ENCODE measurements at regions not wholly inside any gene's neighbourhood (a gene's known extent, or its start where the extent isn't known, plus 50 kb on each side); places are given as distances from the start of the nearest gene placed in this dataset.
"Not testable (repeated sequence)": the region's sequence is repeated elsewhere in the genome, so short reads cannot be mapped to it uniquely, and the experiment has no call there.

DNA sequence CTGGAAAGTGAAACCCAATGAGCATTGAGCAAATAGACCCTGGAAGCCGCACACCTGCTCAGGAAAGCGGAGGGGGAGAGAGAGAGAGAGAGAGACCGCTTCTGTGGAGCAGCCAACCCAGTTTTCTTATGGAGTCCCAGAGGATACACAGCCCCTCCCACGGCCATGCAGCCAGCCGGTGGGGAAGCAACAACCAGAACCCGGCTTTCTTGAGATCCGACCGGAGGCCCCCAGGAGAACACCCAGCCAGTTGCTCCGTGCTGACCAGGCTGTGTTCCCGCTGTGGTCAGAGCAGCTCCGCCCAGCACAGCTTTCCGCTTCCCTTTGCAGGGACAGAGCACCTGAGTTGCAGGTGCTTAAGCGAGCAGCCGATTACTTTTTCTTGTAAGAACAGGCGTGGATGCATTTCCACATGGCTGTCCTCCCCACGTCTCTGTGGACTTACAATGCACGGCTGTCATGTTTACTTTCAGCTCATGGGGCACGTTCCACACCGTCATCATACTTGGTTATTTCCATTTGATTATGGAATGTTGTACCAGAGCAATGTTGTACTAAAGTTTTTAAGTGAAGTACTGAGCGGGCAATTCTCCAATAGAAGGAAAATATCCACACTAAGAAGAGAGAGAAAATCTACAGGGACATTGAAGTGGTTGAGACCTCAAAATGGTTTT lies 381.9 kb downstream of the THBS2 start:
- DNase-seq, result no peak

DNA sequence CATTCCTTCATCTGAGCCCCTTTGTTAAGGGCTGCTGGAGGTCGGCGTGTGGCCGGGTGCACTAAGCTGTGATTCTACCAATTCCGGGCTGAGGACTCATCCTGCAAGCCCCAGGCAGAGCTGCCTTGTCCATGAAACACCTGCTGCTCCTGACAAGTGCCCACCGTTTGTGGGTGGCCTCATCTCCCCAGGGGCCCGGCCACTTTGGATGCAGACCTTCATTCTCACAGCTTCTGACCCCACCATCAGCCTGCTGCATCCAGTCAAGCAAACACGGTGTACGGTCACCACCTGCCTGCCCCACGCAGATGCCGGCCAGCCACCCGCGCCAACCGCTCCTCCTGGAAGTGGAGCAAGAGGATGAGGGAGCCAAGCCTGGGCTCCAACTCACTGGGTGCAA lies 382.7 kb downstream of the THBS2 start:
- no peak for DNase-seq

DNA sequence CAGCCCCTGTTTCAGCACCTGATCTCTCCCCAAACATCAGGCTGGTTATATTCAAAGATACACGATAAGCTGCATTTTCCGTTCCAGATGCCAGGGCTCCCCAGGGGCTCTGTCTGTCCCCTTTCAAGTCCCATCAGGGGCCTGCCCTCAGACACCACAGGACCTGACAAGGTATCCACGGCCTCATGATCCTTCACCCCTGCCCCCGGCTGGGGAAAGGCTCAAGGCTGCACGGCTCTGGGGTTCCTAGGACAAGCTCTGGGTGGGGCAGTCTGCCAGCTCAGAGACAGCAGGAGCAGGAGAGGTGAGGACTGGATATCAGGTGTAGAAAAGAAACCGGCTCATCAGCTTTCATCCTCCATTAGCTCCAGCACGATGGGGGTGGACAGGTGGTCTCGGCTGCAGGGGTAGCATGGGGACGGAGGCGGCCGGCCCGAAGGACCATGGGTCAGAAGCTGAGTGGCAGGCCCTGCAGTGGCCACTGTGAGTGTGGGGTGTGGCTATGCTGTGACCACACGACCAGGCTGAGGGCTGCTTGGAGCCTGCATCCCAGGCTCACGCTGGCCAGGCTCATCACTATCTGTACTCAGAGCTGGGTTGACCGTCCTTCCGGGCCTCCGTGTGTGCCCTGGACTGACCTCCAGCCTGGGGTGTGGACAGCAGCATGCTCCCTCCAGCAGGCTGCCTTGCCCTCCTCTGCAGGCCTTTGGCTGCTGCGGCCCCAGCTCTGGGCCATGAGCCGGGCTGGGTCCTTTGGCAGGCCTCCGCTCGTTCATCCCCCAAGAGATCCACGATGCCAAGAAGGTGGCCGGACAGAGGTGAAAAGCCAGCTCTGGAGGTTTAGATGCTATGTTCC lies 386.2 kb downstream of the THBS2 start:
- DNase-seq, result no peak

DNA sequence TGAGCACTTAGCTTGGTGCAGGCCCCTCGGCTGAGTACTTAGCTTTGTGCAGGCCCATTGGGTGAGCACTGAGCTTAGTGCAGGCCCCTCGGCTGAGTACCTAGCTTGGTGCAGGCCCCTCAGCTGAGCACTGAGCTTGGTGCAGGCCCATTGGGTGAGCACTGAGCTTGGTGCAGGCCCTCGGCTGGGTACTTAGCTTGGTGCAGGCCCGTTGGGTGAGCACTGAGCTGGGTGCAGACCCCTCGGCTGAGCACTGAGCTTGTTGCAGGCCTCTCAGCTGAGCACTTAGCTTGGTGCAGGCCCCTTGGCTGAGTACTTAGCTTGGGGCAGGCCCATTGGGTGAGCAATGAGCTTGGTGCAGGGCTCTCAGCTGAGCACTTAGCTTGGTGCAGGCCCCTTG lies 387.1 kb downstream of the THBS2 start:
- DNase-seq, result no peak

DNA sequence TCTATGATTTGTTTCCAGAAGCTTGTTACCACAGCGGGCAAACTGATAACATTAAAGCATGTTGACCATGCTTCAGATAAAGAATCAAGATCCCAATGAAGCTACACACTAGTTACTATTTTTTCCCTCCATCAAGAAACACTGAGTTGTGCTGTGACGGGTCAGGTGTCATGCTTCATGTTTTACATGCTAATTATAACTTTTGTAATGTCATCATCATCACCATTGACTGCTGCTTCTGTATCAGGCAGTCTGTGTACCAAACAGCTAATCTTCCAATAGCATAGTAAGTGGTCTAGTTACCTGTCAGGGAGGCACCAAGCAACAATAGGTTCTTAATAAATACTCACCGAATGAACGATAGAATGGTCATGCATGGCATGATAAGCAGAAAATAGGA lies 388.1 kb downstream of the THBS2 start:
- DNase-seq, result no peak

DNA sequence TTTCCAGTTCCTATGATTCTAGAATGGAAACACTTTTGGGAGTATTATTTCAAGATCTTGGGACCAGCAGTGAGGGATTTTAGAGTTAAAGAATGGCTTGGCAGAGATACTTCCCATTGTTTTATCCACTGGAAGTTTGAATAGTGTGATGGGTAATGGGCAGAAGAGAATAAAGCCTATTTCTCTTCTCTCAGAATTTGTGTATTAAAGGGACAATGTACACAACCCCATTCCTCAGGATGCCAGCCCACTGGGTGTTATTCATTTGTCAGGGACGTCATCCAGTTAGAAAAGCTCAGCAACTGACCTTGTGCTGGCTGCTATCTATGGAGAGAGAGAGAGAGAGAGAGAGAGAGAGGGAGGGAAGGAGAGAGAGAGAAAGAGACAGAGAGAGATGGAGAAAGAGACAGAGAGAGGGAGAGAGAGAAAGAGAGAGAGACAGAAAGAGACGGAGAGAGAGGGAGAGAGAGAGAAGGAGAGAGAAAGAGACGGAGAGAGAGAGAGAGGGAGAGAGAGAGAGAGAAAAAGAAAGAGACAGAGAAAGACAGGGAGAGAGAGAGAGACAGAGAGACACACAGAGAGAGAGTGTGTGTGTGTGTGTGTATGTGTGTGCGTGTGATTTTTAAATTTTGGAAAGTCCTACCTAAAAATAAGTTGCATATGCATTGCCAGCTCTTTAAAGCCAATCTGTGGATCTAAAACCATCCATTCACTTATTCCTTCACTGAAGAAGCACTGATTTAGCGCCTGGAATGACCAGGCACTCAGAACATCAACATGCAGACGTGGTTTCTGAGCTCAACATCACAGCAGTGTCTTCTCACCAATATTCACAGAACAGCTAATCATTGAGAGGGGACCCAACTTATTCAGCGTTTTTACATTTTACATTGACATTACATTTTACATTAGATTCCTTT lies 388.8 kb downstream of the THBS2 start:
- no peak for DNase-seq

DNA sequence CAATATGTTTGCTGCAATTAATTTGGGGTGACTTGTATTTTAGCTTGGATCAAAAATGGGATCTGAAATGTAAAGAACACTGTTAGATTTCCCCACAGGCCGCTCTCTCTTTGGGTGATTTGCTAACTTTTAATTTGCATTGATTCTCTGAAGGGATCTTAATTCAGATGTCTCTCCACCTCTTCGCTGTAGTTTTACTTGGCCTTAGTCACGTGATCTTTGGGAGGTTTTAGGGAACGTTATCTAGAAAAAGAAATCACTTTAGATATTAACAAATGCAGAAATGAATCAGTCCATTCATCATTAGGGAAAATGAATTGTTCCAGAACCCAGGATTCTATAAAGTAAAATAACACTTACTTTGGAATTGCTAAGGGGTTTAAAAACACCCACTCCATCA lies 390.2 kb downstream of the THBS2 start:
- DNase-seq, result no peak

DNA sequence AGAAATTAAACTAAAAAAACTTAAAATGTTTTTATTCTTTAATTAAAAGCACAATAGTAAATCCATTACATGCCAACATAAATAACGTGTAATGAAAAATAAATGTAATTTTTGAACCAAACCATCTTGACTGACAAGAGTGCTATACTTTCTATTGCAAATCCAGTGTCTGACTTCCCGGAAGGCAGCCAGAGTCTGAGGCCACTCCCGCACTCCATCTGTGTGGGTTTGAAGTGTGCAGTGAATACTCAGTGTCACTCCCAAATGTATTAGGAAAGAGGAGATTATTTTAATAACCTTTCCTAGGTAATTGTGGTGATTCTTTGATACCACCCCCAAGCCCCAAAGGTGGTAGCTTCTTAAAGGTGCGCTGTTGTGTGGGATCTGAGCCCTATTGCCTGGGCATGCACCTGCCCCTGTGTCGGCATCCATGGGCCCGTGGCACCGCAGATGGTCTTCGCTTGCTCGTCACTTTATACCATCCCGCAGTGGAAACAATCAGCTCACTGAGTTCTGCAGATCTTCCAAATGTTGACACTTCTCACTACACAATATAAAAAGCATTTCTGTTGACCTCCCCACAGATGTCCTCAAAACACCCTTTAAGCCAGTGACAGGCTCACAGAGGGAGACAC lies 391.2 kb downstream of the THBS2 start:
- DNase-seq, result no peak

DNA sequence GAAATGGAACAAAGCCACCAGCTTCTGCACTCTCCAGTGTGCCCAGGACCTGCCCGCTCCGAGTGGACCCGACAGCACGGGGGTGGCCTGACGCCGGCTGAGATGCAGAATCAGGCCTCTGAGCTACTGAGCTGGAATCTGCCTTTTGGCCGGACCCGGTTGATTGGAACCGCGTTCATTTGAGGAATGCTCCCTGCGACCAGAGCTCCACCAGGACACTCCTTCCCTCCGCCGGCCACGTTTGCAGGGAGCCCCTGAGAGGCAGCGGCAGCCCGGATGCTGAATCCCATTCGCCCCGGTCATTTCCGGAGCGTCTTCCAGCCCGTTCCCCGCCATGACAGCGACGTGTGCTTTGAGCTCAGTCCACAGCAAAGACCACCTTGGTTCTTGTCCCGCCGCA lies 392.7 kb downstream of the THBS2 start:
- no peak for DNase-seq

DNA sequence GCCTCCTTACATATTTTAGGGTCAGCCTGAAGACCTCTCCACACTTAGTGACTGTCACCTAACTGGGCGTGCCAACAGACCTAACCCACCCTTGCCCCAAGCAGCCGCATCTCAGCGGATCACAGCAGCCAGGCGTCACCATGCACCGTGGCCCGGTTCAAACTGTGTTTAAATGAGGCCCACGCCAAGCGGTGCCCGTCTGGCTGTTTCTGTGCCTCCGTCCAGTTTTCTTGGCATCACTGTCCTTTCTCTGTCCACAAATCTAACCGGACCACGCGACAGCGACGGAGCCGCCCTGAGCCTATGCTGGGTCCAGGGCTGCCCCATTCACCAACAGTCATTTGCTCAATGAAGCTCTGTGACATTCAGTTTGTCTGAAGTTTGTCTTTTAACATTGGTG lies 393.3 kb downstream of the THBS2 start:
- DNase-seq, result no peak

DNA sequence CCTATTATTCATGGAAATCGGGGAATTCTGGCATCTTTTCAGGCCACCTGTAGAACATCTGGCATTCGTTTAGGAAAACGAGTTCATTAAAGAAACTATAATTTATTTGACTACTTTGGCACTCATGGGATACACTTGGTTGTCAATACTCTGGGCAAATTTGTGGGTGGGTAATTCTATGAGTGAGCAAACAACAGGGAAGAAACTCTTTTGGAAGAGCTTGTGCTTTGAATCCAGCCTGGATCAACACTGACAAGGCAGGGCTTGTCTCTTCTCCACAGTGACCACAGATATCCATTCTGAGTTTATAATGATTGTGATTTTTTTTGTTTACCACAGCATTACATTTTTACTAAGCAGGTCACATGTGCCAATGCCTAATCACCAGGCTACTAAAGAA lies 394.7 kb downstream of the THBS2 start:
- peak; percentile 62 for DNase-seq

DNA sequence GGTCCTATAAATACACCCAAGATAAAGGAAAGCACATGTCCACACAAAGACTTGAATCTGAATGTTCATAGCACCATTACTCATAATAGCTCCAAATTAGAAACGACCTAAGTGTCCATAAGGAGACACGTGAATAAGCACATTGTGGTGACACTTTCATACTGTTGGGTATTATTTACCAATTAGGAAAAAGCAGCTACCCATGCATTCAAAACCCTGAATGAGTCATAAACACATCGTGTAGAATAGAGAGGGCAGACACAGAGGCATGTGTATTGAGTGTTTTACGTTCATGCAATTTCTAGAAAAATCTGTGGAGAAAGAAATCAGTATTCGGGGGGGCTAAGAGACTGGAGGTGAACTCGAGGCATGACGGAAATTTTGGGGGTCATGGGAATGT lies 396.7 kb downstream of the THBS2 start:
- no peak for DNase-seq

DNA sequence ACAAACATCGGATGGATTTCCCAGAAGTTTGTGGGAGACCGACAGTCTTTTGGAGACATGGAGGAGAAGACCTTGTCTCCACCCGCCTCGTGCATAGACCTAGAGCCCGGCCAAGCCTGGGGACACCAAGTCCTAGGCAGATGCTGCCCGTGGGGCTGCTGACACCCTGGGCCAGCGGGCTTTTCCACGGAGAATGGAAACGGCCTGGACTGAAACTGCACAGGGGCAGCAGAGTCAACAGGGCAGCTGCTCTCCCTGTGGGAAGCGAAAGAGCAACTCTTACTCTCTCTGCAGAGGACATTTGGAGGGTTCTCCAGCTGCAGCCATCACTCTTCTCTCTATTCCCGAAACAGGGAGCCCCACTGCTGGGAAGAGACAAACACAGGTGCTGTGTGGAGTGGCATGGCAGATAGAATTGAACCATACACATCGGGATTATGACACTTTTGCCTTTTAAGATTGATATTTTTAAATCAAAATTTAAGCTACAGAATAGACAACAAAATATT lies 401.2 kb downstream of the THBS2 start:
- no peak for DNase-seq

DNA sequence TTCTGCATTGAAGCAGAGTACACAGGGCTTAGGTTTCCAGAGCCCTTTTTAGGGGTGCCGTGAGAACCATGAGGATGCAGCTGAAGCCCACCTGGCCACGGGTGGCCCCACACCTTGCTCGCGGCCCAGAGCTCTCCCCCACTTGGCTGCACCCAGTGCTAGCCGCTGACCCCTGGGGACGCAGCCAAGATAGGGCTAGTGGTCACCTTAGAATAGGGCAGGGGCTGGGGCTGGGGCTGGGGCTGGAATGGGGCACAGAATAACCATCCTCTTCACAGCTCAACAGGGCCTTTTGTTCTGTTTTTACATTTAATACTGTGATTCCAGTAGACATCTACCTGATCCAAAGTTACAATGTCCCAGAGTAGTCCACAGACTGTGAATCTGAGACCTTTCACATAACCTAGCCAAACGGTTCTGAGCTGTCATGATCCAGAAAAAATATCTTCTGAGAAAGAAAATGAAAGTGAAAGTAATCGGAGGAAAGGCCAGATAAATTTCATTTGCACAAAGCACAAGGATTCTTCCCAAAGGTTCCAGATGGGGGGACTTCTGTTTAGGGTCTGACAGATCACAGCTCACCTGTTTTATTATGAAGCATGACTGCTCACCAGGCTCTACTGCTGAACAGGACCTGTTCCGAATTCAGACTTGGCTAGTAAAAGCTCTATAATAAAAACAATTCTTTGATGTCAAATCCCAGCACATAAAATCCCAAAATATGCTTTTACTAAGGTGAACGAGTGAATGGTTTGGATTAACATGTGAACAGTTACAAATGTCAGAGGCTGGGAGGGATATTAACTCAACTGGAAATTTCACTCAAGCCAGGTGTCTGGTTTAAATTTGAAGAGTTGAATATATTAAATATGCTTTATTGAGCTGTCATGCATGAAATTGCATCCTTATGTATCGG lies 401.9 kb downstream of the THBS2 start:
- no peak for DNase-seq

DNA sequence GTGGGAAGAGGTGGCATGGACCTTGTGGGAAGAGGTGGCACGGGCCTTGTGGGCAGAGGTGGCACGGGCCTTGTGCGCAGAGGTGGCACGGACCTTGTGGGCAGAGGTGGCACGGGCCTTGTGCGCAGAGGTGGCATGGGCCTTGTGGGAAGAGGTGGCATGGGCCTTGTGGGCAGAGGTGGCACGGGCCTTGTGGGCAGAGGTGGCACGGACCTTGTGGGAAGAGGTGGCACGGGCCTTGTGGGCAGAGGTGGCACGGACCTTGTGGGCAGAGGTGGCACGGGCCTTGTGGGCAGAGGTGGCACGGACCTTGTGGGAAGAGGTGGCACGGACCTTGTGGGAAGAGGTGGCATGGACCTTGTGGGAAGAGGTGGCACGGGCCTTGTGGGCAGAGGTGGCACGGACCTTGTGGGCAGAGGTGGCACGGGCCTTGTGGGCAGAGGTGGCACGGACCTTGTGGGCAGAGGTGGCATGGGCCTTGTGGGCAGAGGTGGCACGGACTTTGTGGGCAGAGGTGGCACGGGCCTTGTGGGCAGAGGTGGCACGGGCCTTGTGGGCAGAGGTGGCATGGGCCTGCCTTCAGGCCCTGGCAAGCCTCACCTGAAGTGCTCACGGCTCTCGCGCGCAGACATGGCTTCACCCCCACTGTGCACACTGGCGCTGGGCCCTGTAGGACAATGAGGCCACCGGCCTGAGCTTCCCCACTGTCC lies 403.5 kb downstream of the THBS2 start:
- DNase-seq, result not testable (repeated sequence)

DNA sequence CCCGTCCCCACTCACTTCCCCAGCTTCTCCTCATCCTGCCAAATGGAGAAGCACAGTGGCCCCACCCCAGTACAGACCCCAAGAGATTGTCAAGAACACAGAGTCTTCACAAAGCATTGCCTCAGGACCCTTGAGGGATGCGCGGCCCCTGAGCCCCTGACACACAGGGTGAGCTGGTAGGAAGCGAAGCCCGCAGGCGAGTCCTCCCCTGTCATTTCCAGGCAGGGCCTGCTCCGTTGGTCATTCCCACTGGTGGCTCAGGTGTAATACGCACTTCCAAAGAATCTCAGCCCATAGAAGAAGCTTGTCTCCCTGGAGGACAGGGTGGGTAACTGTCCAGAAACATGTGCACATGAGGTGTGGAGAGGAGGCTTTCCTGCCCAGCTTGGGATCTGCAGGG lies 404.2 kb downstream of the THBS2 start:
- no peak for DNase-seq

DNA sequence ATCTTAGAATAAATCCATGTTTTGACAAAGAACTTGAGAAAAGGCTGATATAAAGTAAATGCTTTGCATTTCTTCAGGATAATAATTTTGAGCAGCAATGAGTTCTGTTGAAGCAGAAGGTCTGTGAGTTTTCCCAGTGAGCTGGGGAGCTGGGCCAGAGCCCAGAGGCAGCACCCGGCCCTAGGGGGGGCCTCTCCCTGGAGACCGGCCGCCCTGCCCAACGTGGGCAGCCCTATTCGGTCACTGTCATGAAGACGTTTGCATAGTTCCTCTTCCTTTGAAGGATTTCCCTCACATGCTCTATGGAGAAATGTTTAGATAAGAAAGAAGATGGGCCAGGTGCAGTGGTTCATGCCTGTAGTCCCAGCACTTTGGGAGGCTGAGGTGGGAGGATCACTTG lies 404.8 kb downstream of the THBS2 start:
- no peak for DNase-seq

DNA sequence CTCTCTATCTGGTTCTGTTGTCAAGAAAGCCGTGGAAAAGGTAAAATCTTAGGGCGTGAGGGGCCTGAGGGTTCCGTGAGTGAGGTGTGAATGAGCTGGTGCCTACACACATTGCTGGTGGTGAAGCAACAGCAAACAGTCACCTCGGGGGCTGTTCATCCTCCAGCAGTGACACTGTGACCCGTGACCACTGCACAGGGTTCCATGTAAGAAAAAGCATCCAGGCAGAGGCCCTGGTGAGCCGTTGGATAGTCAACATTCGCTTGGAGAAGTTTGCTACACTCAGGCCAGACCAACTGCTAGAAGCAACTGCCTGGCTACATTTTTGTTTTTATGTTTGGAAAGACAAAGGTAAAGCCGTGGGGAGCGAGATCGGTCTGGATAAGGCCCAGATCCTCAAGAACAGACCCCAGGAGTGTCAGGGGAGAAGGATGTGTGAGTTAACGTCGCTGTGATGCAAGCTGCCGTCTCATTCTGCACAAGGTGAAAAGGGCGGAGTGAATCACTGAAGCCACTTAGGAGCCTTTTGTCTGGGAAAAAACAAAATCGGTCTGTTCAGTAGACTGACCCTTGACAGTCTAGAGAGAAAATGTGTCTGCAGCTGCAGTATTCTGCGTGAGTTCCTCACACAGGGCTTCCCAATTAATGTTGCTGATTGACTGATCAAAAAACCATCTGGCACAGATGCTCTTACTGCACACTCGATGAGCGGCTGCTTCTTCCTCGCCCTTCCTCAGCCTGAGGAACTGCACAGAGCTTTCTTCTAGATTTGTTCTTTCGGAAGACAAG lies 404.0 kb downstream of the SMOC2 start:
- DNase-seq, result no peak

DNA sequence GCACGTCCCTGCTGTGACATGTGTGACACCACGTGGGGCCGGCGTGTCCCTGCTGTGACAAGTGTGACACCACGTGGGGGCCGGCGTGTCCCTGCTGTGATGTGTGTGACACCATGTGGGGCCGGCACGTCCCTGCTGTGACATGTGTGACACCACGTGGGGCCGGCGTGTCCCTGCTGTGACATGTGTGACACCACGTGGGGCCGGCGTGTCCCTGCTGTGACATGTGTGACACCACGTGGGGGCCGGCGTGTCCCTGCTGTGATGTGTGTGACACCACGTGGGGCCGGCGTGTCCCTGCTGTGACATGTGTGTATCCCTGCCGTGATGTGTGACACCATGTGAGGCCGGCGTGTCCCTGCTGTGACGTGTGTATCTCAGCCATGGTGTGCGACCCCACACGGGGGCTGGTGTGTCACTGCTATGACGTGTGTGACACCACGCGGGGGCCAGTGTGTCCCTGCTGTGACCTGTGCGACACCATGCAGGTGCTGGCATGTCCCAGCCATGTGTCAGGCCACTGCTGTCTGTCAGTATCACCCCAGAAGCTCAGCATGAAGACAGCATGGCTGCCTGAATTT lies 401.7 kb downstream of the SMOC2 start:
- DNase-seq, result not testable (repeated sequence)
